HCT116 (cell line): ENCODE measurements at regions not wholly inside any gene's neighbourhood (a gene's known extent, or its start where the extent isn't known, plus 50 kb on each side); places are given as distances from the start of the nearest gene placed in this dataset.

Experiments used
- ATAC-seq: fragments of 200-7000 bp; cut with Tn5 transposase; 2 replicates; pipeline ENCODE4 v1.9.1; 2020; ENCODE audit warnings: mild to moderate bottlenecking, moderate library complexity
- BruUV-seq: library from RNA; stranded (reverse); fragments of 400-500 nt; replicated peaks from 2 replicates; lab custom pipeline; 2021; lab: Mats Ljungman, UMichigan
- CTCF ChIA-PET: fragments of 300-600 bp; sonication (Branson Sonifier 250); formaldehyde crosslinking; loops from one replicate; lab custom pipeline; 2021; ENCODE audit warnings: antibody characterized with exemption; lab: Charles Lee
- POLR2A ChIA-PET: fragments of 300-600, 350-600 bp; sonication (Branson Sonifier 250); formaldehyde crosslinking; loops from one replicate; lab custom pipeline; 2021; ENCODE audit warnings: antibody characterized with exemption; lab: Charles Lee
- RAD21 ChIA-PET, 2 experiments: fragments of 300-600 bp; sonication (Branson Sonifier 250); formaldehyde crosslinking; loops; one replicate each; lab custom pipeline; 2023; ENCODE audit warnings: low total read pairs in 2 of 2; ENCODE audit not compliant: uncharacterized antibody in 2 of 2, unreplicated experiment in 2 of 2, low non-redundant PET in 1 of 2; lab: Charles Lee
- DNase-seq: peaks from one replicate; pipeline ENCODE4 v3.0.0-alpha.2; 2010; ENCODE audit warnings: low read depth, low spot score
- H2AFZ ChIP-seq: fragments of 200-600 bp; shearing (Covaris generic), sonication (generic); 2 replicates; pipeline ENCODE4 v1.6.1; 2017; ENCODE audit warnings: low read depth, mixed run types, mixed read lengths, antibody characterized with exemption, low read length; ENCODE audit not compliant: poor library complexity, severe bottlenecking
- H3K27ac ChIP-seq: 2 replicates; pipeline ENCODE4 v1.5.1; 2012; ENCODE audit warnings: low read depth, low read length
- H3K27me3 ChIP-seq: fragments of 200-600 bp; sonication (generic); 2 replicates; pipeline ENCODE4 v1.6.1; 2016; ENCODE audit warnings: mixed run types, low read length, mixed read lengths; ENCODE audit not compliant: insufficient read depth
- H3K36me3 ChIP-seq, 2 experiments: fragments of 200-500 bp in 1 of 2; fragments of 200-600 bp in 1 of 2; sonication (Bioruptor generic) in 1 of 2; sonication (generic) in 1 of 2; 2 replicates each; pipeline versions ENCODE4 v1.5.1 to v1.6.1; 2014 to 2016; ENCODE audit warnings: low read length in 2 of 2, inconsistent platforms in 1 of 2, mixed read lengths in 1 of 2, mixed run types in 1 of 2; ENCODE audit not compliant: insufficient read depth in 2 of 2, control insufficient read depth in 1 of 2
- H3K4me1 ChIP-seq, 2 experiments: fragments of 200-600 bp in 1 of 2; sonication (generic) in 1 of 2; 2 replicates each; pipeline versions ENCODE4 v1.5.1 to v1.6.1; 2012 to 2017; ENCODE audit warnings: low read length in 2 of 2, inconsistent platforms in 1 of 2, mild to moderate bottlenecking in 1 of 2, mixed read lengths in 1 of 2, mixed run types in 1 of 2, moderate library complexity in 1 of 2; ENCODE audit not compliant: insufficient read depth in 2 of 2, control insufficient read depth in 1 of 2
- H3K4me2 ChIP-seq: fragments of 200-600 bp; sonication (generic); 2 replicates; pipeline ENCODE4 v1.6.1; 2017; ENCODE audit warnings: mixed run types, low read length, mixed read lengths
- H3K4me3 ChIP-seq, 2 experiments: fragments of 200-600 bp in 1 of 2; sonication (generic) in 1 of 2; replicated peaks in 1 of 2; 2 replicates each; pipeline ENCODE4 v1.5.1; 2011 to 2016; ENCODE audit warnings: low read length in 2 of 2, control low read depth in 1 of 2, low read depth in 1 of 2, mild to moderate bottlenecking in 1 of 2, mixed read lengths in 1 of 2, mixed run types in 1 of 2
- H3K79me2 ChIP-seq: fragments of 200-600 bp; sonication (generic); 2 replicates; pipeline ENCODE4 v1.6.1; 2017; ENCODE audit warnings: mild to moderate bottlenecking, mixed run types, low read length, moderate library complexity, mixed read lengths; ENCODE audit not compliant: insufficient read depth
- H3K9ac ChIP-seq: fragments of 200-600 bp; sonication (generic); 2 replicates; pipeline ENCODE4 v1.6.1; 2016; ENCODE audit warnings: low read length, mixed read lengths
- H3K9me2 ChIP-seq: fragments of 200-600 bp; sonication (generic), shearing (Covaris generic); 2 replicates; pipeline ENCODE4 v1.6.1; 2017; ENCODE audit warnings: mixed run types, mild to moderate bottlenecking, moderate library complexity; ENCODE audit not compliant: insufficient read depth
- H3K9me3 ChIP-seq, 2 experiments: fragments of 200-500 bp in 1 of 2; fragments of 200-600 bp in 1 of 2; sonication (Bioruptor generic) in 1 of 2; sonication (generic) in 1 of 2; 2 replicates each; pipeline ENCODE4 v1.6.1; 2014 to 2017; ENCODE audit warnings: low read length in 2 of 2, mixed read lengths in 2 of 2, inconsistent platforms in 1 of 2, low read depth in 1 of 2, mild to moderate bottlenecking in 1 of 2, mixed run types in 1 of 2, moderate library complexity in 1 of 2; ENCODE audit not compliant: control insufficient read depth in 1 of 2, insufficient read depth in 1 of 2
- H4K20me1 ChIP-seq: fragments of 200-600 bp; sonication (generic), shearing (Covaris generic); 2 replicates; pipeline ENCODE4 v1.6.1; 2017; ENCODE audit warnings: mixed run types, mild to moderate bottlenecking, moderate library complexity; ENCODE audit not compliant: insufficient read depth
- CEBPB ChIP-seq: IDR thresholded peaks from 2 replicates; pipeline ENCODE4 v1.6.1; 2012; ENCODE audit warnings: low read depth
- ELF1 ChIP-seq: IDR thresholded peaks from 2 replicates; pipeline ENCODE4 v1.6.1; 2012; ENCODE audit warnings: low read depth, borderline replicate concordance
- EZH2phosphoT487 ChIP-seq: fragments of 200-600 bp; IDR thresholded peaks from 2 replicates; pipeline ENCODE4 v1.6.1; 2018; ENCODE audit warnings: antibody characterized with exemption, borderline replicate concordance
- POLR2AphosphoS5 ChIP-seq: IDR thresholded peaks from 2 replicates; pipeline ENCODE4 v1.6.1; 2011; ENCODE audit warnings: mild to moderate bottlenecking, low read depth, low read length, moderate library complexity
- RAD21 ChIP-seq: IDR thresholded peaks from 2 replicates; pipeline ENCODE4 v1.6.1; 2012; ENCODE audit warnings: low read depth, mild to moderate bottlenecking
- SIN3A ChIP-seq: IDR thresholded peaks from 2 replicates; pipeline ENCODE4 v1.6.1; 2012; ENCODE audit warnings: low read depth
- TCF7L2 ChIP-seq: IDR thresholded peaks from 2 replicates; pipeline ENCODE4 v1.7.0; 2011; ENCODE audit warnings: borderline replicate concordance, inconsistent platforms; ENCODE audit not compliant: insufficient read depth, insufficient read length; ENCODE audit errors: extremely low read depth
- intact Hi-C: fragments of 100-400 bp; cut with micrococcal nuclease; formaldehyde crosslinking; loops from 2 replicates; pipeline ENCODE4 v1.10.0; 2022

DNA sequence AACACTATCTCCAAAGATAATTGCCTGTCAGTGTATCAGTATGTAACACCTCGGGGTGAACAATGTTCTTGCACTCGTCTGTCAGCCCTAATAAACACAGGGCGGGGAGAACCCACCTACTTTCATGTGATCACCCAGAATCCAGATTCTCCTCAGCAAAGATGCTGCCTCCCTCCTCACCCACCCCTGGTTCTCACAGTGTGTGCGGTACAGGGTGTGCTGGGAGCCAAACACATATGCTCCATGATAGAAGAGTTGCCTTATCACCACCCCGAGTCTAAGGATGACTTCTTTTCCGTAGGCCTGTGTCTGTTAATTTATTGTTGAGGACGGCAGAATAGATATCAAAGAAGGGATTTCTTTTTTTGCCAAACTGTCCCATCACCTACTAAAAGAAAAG lies 206.1 kb downstream of the TLE3 start:
- TF ChIP-seq SIN3A = no peak
- H3K27me3 ChIP-seq = peaks cover 30% of the 10 kb centered on the region; the same call in 1 of the 2 replicates
- intact Hi-C loops = no loop called here

DNA sequence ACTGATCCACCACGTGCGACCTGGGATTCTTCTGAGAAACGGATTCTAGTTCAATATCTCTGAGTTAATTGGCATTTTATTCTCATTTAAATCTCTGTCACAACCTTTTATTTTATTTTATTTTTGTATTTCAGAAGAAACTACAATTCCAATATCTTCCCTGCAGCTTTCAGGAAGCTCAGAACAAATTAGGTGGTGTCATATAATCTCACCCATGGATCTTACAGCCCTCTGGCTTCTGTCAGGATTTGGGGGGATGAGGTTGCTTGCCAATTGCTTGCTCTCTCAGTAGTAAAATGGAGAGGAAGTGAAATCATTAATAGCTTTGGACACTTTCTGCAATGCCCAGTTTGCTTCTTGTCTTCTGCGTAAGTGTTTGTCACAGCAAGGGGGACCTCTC lies 205.4 kb downstream of the TLE3 start:
- DNase-seq = no peak
- BruUV-seq = no TSS peak
- CTCF ChIA-PET = no interaction called here
- POLR2A ChIA-PET = interaction anchor here (0.6 kb wide), 1 partner anchor 33 kb away, joined by 3 read pairs; no protein-coding TSS in a partner anchor
- H3K9me2 ChIP-seq = no peaks in the 10 kb centered on the region
- TF ChIP-seq ELF1 (no peak), POLR2AphosphoS5 (no peak)
- TF ChIP-seq, all 23 proteins: peak for 0
- H3K9ac ChIP-seq = no peak overlapping the region
- H3K27me3 ChIP-seq = peaks cover 32% of the 10 kb centered on the region; the same call in 1 of the 2 replicates
- intact Hi-C loops = no loop called here
- RAD21 ChIA-PET = no interaction called here
- no peaks in the 10 kb centered on the region for H3K4me1 ChIP-seq
- no peaks in the 10 kb centered on the region for H3K79me2 ChIP-seq
- ATAC-seq = no peak
- H3K9me3 ChIP-seq = no peaks in the 10 kb centered on the region
- no peaks in the 10 kb centered on the region for H3K36me3 ChIP-seq
- no peak overlapping the region for H2AFZ ChIP-seq
- no peak overlapping the region for H3K4me3 ChIP-seq
- H4K20me1 ChIP-seq = no peaks in the 10 kb centered on the region
- H3K27ac ChIP-seq = no peak overlapping the region
- no peak overlapping the region for H3K4me2 ChIP-seq

More for the DNA sequence above, 206.1 kb downstream of the TLE3 start:
- CTCF ChIA-PET = no interaction called here
- H3K4me1 ChIP-seq = no peaks in the 10 kb centered on the region
- ATAC-seq (no peak), DNase-seq (no peak)
- no peaks in the 10 kb centered on the region for H4K20me1 ChIP-seq
- H3K36me3 ChIP-seq = no peaks in the 10 kb centered on the region
- H3K9me3 ChIP-seq = no peaks in the 10 kb centered on the region
- no peak overlapping the region for H3K27ac ChIP-seq
- H3K4me2 ChIP-seq = no peak overlapping the region
- BruUV-seq = no TSS peak
- POLR2A ChIA-PET = no interaction called here
- H3K9ac ChIP-seq = no peak overlapping the region
- H3K9me2 ChIP-seq = no peaks in the 10 kb centered on the region
- H3K79me2 ChIP-seq = no peaks in the 10 kb centered on the region
- H2AFZ ChIP-seq = no peak overlapping the region
- no peak overlapping the region for H3K4me3 ChIP-seq
- RAD21 ChIA-PET = no interaction called here

DNA sequence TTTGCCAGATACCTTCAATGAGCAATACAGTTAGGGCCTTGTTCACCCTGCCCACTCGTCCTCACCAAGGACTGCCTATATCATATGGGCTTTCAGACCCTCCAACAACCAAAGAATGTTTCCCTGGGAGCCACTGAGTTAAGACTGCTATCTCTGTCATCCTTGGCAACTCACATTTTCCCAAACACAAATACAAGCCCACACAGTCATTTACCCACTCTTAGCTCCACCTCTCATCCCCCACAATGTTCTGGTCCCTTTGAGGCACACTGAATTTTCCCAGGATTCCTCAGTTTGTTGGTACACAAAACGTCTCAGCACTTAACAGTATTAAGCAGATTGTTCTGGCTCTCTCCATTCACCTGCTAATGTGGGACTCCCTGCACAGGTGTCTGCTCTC lies 204.6 kb downstream of the TLE3 start:
- ChIA-PET CTCF (no interaction called here), RAD21 (no interaction called here), POLR2A (interaction anchor here (0.6 kb wide), 1 partner anchor 34 kb away, joined by 3 read pairs; no protein-coding TSS in a partner anchor)
- H3K79me2 ChIP-seq = no peaks in the 10 kb centered on the region
- DNase-seq = no peak
- no peaks in the 10 kb centered on the region for H3K9me2 ChIP-seq
- no peaks in the 10 kb centered on the region for H3K4me1 ChIP-seq
- no peaks in the 10 kb centered on the region for H4K20me1 ChIP-seq
- no peak for ATAC-seq
- peaks cover 33% of the 10 kb centered on the region; the same call in 1 of the 2 replicates for H3K27me3 ChIP-seq
- H3K9me3 ChIP-seq = no peaks in the 10 kb centered on the region
- TF ChIP-seq RAD21 (no peak), SIN3A (no peak), ELF1 (no peak), POLR2AphosphoS5 (no peak), EZH2phosphoT487 (no peak), TCF7L2 (no peak), CEBPB (no peak)
- no peak overlapping the region for H2AFZ ChIP-seq
- no peak overlapping the region for H3K9ac ChIP-seq
- no peak overlapping the region for H3K4me3 ChIP-seq
- H3K36me3 ChIP-seq = no peaks in the 10 kb centered on the region
- intact Hi-C loops = no loop called here
- no peak overlapping the region for H3K4me2 ChIP-seq
- BruUV-seq = no TSS peak
- no peak overlapping the region for H3K27ac ChIP-seq
